Activated naive CD4-positive, alpha-beta T cell (primary cell): ENCODE measurements at regions not wholly inside any gene's neighbourhood (a gene's known extent, or its start where the extent isn't known, plus 50 kb on each side); places are given as distances from the start of the nearest gene placed in this dataset.

Experiments used
- DNase-seq, 4 experiments: peaks; one replicate each; lab custom pipeline; 2025; lab: John Stamatoyannopoulos, UW

GRCh38 chr21:39054066-39054465, 129.2 kb downstream of the PSMG1 start:
- no peak for DNase-seq

DNA sequence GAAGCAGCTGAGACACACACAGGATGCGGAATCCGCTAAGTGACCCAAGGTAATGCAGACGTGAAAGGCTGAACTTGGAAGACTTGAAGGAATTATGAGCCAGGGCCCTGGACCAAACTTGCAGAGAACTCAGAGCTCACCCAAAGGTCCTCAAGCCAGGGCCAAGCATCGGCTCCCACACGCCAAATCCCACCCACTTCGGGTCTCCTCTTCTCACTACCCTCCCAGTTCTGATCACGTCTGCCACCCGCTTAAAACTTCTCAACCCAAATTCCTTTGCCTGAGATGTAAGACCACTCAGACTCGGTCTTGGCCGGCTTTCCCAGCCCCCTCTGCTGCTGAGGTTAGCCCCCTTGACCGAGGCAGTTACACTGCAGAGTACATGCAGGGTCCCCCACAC, 130.1 kb downstream of the PSMG1 start:
- no peak for DNase-seq

- no peak for DNase-seq
Observed at GRCh38 chr21:39052718-39053117, 130.5 kb downstream of the PSMG1 start.

GRCh38 chr21:39051588-39051949, 131.7 kb downstream of the PSMG1 start:
- no peak for DNase-seq

- DNase-seq = no peak
Observed at GRCh38 chr21:39050841-39051587, 132.2 kb downstream of the PSMG1 start.

DNA sequence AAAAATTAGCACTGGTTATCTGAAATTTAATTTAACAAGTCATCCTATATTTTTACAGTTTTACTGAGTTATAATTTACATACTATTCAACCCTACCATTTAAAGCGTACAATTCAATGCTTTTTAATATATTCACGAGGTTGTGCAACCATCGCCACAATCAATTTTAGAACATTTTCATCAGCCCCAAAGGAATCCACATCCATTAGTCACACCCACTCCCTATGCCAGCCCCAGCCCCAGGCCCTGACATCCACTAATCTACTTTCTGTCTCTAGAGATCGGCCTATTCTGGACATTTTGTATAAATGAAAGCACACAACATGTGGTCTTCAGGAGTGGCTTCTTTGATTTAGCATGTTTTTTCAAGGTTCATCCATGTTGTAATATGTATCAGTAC, 134.7 kb downstream of the PSMG1 start:
- no peak for DNase-seq

GRCh38 chr21:39048064-39048463, 135.2 kb downstream of the PSMG1 start:
- DNase-seq = no peak

DNA sequence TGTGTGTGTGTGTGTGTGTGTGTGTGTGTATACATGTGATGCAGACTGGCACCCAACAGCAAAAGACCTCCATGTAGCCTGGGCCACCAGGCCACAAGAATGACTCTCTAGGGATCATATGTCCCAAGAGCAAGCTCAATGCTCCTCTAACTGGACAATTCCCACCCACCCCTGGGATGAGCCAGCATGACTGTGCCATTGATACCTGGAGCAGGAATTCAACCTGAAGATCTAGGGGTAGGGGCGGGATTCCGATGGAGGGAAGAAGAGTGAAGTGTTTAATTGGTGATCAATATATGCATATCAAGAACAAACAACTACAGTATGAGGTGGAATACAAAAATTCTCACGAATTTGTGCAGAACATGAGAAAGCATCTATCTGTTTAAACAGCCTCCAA, 136.2 kb downstream of the PSMG1 start:
- DNase-seq = no peak

DNA sequence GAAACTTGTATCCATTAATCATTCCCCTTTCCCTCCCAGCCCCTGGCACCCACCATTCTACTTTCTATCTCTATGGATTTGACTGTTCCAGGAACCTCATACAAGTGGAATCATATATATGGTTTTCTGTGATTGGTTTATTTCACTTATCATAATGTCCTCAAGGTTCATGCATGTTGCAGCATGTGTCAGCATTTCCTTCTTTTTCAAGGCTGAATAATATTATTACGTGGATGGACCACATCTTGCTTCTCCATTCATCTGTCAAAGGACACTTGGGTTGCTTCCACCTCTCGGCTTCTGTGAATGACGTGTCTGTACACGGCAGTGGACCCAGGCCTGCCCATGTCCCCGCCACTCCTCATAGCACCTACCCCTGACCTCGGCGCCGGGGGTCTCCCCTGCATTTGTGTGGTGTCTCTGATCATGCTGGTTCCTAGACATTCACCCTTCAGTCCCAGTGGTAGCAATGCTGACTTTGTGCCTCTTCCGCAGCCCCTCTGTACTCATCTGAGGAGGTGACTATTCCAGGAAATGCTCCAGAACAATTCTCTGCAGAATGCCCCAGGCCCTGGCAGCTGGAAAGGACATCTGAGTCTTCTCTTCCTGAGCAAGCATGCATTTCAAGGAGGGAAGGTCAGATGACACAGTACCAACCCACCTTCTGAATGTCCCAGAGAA, 136.9 kb downstream of the PSMG1 start:
- no peak for DNase-seq

- DNase-seq = no peak
Observed at GRCh38 chr21:39041816-39042215, 141.4 kb downstream of the PSMG1 start.

DNA sequence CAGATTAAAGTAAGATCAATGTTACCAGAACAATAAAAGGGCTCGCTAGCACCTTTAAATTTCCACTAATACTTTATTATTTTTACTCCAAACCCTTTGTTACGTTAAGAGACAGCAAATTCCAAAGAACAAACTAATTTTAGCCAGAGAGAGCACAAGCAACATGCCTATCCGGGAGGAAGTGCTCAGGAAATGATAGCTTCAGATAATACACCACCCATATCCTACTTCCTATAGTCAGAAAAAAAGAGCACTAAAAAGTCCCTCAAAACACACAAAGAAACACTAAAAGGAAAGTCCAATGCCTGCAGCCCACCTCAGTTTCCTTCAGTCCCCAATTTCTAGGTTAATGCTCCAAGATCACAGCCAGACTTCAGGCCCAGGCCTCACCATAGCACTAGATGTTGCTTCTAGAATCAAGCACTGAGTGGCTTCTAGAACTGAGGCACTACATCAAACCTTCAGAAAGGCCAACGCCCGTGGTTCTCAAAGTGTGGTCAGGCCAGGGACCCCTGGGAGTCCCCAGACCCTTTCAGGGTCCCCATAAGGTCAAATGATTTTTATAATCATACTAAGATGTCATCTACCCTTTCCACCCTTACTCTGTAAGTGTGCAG, 142.6 kb downstream of the PSMG1 start:
- no peak for DNase-seq

DNA sequence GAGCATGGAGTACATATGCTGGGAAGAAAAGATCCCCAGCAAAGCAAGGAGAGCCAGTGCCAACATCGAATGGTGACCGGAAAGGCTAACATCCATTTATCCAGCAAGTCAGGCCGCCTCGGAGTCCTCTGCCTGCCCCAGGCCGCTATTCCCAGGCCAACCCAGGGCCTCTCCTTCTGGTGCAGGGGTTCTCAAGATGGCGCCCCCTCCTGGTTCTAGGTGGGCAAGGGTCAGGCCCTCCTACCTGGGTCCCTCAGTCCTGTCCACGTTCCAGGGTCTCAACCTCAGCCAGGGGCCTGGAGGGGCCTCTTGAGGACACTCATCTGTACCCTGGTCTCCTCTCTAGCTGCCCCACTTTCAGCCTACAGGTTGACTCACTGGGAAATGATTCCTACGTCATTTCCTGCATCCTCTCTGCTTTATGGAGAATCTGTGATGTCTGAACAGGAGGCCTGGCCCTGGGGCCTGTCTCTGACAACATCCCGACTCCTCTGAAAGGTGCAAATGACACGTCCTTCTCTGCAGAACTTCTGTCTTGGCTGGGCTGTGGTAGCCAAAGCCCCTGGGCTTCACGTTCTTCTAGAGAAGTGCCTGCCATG, 145.3 kb downstream of the PSMG1 start:
- no peak for DNase-seq

DNA sequence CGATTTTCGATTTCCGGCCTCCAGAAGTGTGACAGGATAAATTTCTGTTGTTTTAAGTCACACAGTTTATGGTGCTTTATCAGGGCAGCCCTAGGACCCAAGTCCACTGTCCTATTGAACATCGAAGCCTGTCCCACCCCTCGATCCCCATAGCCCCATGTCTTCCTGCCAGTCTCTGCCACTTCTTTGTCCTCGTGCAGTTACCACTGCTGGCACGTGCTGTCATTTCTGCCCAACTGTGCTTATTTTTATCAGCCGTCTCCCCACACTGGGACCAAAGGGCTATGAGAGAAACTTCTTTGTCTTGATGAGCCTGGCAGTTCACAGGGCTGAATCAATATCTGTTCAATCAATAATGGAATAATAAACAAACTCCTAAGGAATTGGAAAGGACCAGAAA, 146.7 kb downstream of the PSMG1 start:
- no peak for DNase-seq

DNA sequence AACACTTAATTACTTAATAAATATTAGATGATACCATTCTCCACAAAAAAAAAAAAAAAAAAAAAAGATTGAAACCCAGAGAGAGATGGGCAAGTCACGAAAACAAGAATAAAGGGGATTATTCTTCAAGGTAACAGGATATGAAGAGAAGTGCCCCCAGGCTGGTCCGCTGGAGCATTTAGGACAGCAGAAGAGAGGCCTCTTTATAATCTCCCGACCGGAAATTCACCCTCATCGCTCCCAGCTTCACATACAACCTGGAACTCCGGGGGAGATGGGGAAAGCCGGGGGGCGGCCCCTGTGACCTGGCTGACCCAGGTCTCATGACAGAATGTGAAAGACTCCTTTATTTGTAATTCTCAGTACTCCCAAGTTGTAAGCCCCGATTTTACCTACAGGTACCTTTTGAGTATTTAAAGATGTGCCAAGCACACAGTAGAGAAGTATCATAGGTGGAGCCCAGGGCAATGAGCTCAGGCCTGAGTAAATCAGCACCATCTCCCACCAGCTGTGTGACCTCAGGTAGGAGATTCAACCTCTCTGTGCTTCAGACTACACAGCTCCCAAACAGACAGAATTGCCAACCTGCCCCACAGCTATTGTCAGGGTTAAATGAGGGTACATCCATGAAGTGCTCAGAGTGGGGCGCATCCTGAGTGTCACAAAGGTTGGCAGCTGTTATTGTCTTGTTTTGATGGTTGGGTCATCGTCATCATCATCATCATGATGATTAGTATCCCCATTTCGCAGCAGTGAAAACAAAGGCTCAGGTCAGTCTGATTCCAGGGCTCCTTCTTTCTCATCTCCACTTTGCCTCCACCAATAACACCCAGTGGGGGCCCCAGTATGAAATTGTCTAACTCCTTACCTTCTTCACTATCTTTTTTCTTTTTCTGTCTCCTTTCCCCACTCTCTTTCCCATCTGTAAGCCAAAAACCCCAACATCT, 148.4 kb downstream of the PSMG1 start:
- no peak for DNase-seq

GRCh38 chr21:39033878-39034589, 149.2 kb downstream of the PSMG1 start:
- no peak for DNase-seq

DNA sequence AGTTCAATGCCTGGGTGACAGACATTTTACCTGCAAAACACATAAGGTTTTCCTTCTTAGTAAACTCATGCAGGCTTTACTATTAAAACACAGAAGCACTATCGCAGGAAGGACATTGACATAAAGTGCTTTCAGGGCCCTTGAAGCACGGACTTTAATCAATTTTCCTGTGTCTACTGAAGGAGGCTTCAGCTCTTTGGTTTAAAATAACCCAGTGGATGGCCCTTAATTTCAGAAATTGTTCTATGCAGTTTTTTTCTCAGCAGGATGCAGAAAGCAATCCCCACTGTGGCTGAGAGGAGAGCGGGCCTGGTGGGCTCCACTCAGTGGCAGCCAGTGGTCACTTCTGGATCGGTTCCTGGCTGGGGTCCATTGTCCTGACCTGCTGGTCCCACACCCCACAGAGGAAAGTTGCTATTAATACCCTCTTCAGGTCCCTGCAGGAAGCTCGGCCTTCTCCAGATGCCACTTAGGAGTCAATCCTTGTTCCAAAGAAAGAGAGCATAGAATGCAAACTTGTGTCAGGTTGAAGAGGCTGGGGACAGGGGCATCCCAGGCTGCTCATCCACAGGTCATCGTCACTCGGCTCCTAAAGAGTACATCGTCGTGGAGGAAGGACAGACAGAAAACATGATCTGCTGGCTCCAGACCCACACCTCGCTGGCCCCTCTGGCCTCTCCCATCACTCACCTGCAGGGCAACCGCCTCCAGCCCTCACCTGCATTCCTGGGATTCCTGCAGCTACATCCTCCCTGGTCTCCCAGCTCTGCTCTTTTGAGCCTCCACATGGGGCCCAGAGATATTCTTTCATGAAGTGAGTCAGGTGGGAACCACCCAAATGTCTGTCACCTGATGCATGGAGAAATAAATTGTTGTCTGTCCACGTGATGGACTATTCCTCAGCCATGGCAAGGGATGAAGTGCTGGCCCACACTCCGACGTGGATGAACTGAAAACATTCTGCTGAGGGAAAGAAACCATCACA, 153.1 kb downstream of the PSMG1 start:
- DNase-seq = no peak

- no peak for DNase-seq
Observed at GRCh38 chr21:39029086-39029755, 154.0 kb downstream of the PSMG1 start.

DNA sequence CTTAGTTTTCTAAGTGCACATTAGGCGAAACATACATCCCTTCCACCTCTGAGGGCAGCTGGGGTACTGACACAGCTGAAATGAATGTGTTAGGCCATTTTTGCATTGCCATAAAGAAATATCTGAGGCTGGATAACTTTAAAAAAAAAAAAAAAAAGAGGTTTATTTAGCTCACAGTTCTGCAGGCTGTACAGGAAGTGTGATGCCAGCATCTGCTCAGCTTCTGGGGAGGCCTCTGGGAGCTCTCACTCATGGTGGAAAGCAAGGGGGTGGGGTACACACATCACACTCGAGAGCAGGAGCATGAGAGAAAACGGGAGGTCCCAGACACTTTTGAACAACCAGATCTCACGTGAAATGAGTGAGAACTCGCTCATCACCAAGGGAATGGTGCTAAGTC, 158.1 kb downstream of the PSMG1 start:
- DNase-seq = no peak

DNA sequence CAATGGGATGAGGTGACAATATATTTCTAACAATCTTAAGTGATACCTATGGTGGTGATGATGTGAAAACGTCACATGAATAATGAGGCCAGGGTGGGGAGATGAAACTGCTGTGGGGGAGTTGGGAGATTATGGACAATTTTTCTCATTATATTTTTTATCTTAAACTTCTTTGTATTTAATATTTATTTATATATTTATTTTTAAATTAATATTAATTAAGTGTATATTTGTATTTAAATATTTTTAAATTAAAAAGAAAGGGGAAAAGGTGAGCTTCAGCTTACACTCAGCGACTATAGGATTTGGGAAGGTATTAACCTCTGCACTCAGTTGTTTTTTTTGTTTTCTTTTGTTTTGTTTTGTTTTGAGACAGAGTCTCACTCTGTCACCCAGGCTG, 158.7 kb downstream of the PSMG1 start:
- DNase-seq = no peak
